ENCODE measurements at regions not wholly inside any gene's neighbourhood (a gene's known extent, or its start where the extent isn't known, plus 50 kb on each side); places are given as distances from the start of the nearest gene placed in this dataset.
"Not testable (repeated sequence)": the region's sequence is repeated elsewhere in the genome, so short reads cannot be mapped to it uniquely, and the experiment has no call there.

DNA sequence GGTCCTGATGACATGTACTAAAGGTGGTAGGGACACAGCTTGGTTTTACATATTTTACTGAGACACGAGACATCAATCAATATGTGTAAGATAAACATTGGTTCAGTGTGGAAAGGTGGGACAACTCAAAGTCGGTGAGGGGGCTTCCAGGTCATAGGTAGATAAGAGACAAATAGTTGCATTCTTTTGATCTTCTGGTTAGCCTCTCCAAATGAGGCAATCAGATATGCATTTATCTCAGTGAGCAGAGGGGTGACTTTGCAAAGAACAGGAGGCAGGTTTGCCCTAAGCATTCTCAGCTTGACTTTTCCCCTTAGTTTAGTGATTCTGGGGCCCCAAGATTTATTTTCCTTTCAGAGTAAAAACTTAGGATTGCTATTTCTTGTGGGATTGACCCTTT, 706.9 kb downstream of the GLUD2 start:
- Histone ChIP-seq H3K27ac (no peak overlapping the region), H3K27me3 (no peaks in the 10 kb centered on the region), H3K4me1 (no peaks in the 10 kb centered on the region), H3K4me3 (no peak overlapping the region), H3K9me3 (no peaks in the 10 kb centered on the region), H3K36me3 (no peaks in the 10 kb centered on the region)
- DNase-seq (ENCODE audit: low spot score in 2 of 2), result no peak
- intact Hi-C loops (cut with DNase I; ENCODE audit: low total_unique reads), result no loop called here
- no peak for TF ChIP-seq POLR2AphosphoS5 (IDR thresholded peaks at IDR 0.05)
- TF ChIP-seq, protein P1, sequence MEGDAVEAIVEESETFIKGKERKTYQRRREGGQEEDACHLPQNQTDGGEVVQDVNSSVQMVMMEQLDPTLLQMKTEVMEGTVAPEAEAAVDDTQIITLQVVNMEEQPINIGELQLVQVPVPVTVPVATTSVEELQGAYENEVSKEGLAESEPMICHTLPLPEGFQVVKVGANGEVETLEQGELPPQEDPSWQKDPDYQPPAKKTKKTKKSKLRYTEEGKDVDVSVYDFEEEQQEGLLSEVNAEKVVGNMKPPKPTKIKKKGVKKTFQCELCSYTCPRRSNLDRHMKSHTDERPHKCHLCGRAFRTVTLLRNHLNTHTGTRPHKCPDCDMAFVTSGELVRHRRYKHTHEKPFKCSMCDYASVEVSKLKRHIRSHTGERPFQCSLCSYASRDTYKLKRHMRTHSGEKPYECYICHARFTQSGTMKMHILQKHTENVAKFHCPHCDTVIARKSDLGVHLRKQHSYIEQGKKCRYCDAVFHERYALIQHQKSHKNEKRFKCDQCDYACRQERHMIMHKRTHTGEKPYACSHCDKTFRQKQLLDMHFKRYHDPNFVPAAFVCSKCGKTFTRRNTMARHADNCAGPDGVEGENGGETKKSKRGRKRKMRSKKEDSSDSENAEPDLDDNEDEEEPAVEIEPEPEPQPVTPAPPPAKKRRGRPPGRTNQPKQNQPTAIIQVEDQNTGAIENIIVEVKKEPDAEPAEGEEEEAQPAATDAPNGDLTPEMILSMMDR (IDR thresholded peaks at IDR 0.05), result no peak
- TF ChIP-seq POLR2A (IDR thresholded peaks at IDR 0.05), result no peak

DNA sequence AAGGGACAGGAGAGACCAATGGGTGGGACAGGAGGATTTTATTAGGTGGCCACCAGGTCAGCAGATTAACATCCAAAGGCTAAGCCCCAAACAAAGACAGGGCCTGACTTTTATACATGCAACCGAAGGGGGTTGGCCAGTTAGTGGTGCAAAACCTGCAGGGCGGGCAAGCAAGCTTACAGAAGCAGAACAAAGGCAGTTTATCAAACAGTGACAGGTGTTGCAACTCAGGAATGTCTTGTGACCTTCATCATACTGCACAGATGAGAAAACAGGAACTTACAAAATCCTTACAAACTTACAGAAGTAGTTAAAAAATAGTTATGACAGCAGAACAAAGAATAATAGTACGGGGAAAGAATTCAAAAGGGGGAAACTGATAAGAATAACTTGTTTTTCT, 708.1 kb downstream of the GLUD2 start:
- TF ChIP-seq, protein P1 (IDR thresholded peaks at IDR 0.05), result no peak
- TF ChIP-seq POLR2A (IDR thresholded peaks at IDR 0.05), result no peak
- no peak for TF ChIP-seq POLR2AphosphoS5 (IDR thresholded peaks at IDR 0.05)
- Histone ChIP-seq H3K27me3 (no peaks in the 10 kb centered on the region), H3K36me3 (no peaks in the 10 kb centered on the region), H3K9me3 (no peaks in the 10 kb centered on the region), H3K4me1 (no peaks in the 10 kb centered on the region), H3K4me3 (no peak overlapping the region), H3K27ac (no peak overlapping the region)
- intact Hi-C loops (cut with DNase I; ENCODE audit: low total_unique reads), result no loop called here
- no peak for DNase-seq (ENCODE audit: low spot score in 2 of 2)

DNA sequence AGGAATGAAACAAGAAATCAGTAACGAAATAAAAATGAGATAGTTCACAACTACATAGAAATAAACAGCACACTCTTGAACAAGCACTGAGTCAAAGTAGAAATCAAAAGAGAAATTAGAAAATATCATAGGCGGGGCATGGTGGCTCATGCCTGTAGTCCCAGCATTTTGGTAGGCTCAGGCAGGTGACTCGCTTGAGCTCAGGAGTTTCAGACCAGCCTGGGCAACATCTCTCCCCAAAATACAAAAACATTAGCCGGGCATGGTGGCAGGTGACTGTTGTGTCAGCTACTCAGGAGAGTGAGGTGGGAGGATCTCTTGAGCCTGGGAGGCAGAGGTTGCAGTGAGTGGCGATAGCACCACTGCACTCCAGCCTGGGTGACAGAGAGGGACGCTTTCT, 714.4 kb downstream of the GLUD2 start:
- no peaks in the 10 kb centered on the region for H3K9me3 ChIP-seq
- no peak overlapping the region for H3K27ac ChIP-seq
- H3K36me3 ChIP-seq, result no peaks in the 10 kb centered on the region
- H3K4me1 ChIP-seq, result no peaks in the 10 kb centered on the region
- intact Hi-C loops (cut with DNase I; ENCODE audit: low total_unique reads), result no loop called here
- DNase-seq (ENCODE audit: low spot score in 2 of 2), result no peak
- TF ChIP-seq POLR2A (IDR thresholded peaks at IDR 0.05) (no peak), POLR2AphosphoS5 (IDR thresholded peaks at IDR 0.05) (no peak)
- TF ChIP-seq, protein P1 (IDR thresholded peaks at IDR 0.05), result no peak
- no peaks in the 10 kb centered on the region for H3K27me3 ChIP-seq
- no peak overlapping the region for H3K4me3 ChIP-seq

DNA sequence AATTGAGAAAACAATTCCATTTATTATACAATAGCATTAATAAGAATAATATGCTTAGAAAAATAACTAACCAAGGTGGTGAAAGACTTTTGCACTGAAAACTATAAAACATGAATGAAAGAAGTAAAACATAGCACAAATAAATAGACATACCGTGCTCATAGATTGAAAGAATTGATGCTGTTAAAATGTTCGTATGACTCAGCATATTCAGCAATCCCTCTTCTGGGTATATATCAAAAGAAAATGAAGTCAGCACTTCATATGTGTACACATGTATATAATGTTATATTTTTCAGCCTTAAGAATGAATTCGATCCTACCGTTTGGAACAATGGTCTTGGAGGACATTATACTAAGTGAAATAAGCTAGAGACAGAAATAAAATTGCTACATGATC, 716.3 kb downstream of the GLUD2 start:
- H3K4me3 ChIP-seq, result no peak overlapping the region
- TF ChIP-seq POLR2AphosphoS5 (IDR thresholded peaks at IDR 0.05), result no peak
- TF ChIP-seq POLR2A (IDR thresholded peaks at IDR 0.05), result no peak
- TF ChIP-seq, protein P1 (IDR thresholded peaks at IDR 0.05), result no peak
- intact Hi-C loops (cut with DNase I; ENCODE audit: low total_unique reads), result no loop called here

DNA sequence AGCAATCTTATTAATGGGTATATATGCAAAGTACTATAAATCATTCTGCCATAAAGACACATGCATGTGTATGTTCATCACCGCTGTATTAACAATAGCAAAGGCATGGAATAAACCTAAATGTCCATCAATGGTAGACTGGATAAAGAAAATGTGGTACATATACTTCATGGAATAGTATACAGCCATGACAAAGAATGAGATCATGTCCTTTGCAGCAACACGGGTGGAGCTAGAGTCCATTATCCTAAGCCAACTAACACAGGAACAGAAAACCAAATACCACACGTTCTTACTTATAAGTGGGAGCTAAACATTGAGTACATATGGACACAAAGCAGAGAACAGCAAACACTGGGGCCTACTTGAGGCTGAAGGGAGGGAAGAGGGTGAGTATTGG, 720.8 kb downstream of the GLUD2 start:
- H3K9me3 ChIP-seq; H3K36me3 ChIP-seq; H3K4me1 ChIP-seq; H3K4me3 ChIP-seq; H3K27me3 ChIP-seq; DNase-seq (ENCODE audit: low spot score in 2 of 2); intact Hi-C loops (cut with DNase I; ENCODE audit: low total_unique reads); H3K27ac ChIP-seq: not testable (repeated sequence)

More for the DNA sequence above, 716.3 kb downstream of the GLUD2 start:
- Histone ChIP-seq H3K9me3 (no peaks in the 10 kb centered on the region), H3K27ac (no peak overlapping the region), H3K27me3 (no peaks in the 10 kb centered on the region), H3K36me3 (no peaks in the 10 kb centered on the region), H3K4me1 (no peaks in the 10 kb centered on the region)
- DNase-seq (ENCODE audit: low spot score in 2 of 2), result no peak

DNA sequence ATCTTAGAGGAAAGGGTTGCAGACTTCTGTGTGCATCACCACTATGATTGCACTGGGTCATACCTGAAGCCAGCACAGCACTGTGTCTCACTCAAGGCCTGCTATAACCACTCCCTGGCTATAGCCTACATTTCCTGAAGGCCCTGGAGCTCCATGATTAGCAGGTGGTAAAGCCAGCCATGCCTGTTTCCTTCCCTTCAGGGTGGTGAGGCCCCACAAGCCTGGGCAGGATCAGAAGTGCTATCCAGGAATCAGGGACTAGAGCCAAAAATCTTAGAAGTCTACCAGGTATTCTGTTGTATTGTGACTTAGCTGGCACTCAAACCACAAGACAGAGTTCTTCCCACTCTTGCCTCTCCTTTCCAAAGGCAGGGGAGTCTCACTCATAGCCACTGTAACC, 734.6 kb downstream of the GLUD2 start:
- Histone ChIP-seq H3K27me3 (no peaks in the 10 kb centered on the region), H3K27ac (no peak overlapping the region), H3K36me3 (peaks cover 4% of the 10 kb centered on the region), H3K9me3 (no peaks in the 10 kb centered on the region), H3K4me1 (no peaks in the 10 kb centered on the region), H3K4me3 (no peak overlapping the region)
- TF ChIP-seq, protein P1 (IDR thresholded peaks at IDR 0.05), result no peak
- TF ChIP-seq POLR2A (IDR thresholded peaks at IDR 0.05), result no peak
- no peak for TF ChIP-seq POLR2AphosphoS5 (IDR thresholded peaks at IDR 0.05)
- no peak for DNase-seq (ENCODE audit: low spot score in 2 of 2)
- intact Hi-C loops (cut with DNase I; ENCODE audit: low total_unique reads), result no loop called here
